ENCODE measurements at regions not wholly inside any gene's neighbourhood (a gene's known extent, or its start where the extent isn't known, plus 50 kb on each side); places are given as distances from the start of the nearest gene placed in this dataset.
"Not testable (repeated sequence)": the region's sequence is repeated elsewhere in the genome, so short reads cannot be mapped to it uniquely, and the experiment has no call there.

DNA sequence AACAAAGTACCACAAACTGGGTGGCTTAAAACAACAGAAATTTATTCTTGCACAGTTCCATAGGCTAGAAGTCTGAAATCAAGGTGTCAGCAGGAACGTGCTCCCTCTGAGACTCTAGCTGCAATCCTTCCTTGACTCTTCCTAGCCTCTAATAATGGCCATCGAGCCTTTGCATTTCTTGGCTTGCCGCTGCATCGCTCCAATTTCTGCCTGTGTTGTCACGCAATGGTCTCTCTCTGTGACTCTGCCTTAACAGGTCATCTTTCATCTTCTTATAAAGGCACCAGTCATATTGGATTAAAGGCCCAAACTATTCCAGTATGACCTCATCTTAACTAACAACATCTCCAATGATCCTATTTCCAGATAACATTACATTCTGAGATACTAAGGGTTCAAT, 61.0 kb upstream of the FNDC3B start:
- H3K36me3 ChIP-seq (replicated peaks) = no peaks in the 10 kb centered on the region
- no peaks in the 10 kb centered on the region for H3K9me3 ChIP-seq
- in situ Hi-C loops (cut with MboI; ENCODE audit: low sequenced_read_pairs) = no loop called here
- H3K4me3 ChIP-seq = no peak overlapping the region
- no peaks in the 10 kb centered on the region for H3K4me1 ChIP-seq
- H3K27me3 ChIP-seq (ENCODE audit: low read depth) = peaks cover 2% of the 10 kb centered on the region; the same call in 1 of the 2 replicates
- DNase-seq (ENCODE audit: low spot score in 2 of 2) = no peak

DNA sequence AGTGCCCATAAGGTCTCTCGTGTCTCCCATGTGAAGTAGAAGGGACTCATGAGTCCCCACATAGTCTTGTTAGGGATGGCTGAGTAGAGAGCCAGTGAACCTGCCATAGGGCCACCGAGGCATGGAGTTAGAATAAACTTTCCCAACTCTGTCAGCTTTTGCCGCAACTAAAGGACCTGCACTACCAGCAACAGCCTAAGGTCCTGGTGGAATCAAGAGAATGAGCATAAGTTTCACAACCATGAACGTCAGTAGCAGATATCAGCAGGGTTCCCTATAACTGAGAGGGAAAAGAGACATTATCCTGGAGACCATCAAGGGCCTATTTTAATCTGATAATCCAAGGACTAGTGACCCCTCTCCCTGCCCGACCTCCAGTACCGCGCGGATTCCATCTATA, 60.3 kb upstream of the FNDC3B start:
- H3K4me1 ChIP-seq = no peaks in the 10 kb centered on the region
- DNase-seq (ENCODE audit: low spot score in 2 of 2) = no peak
- H3K27me3 ChIP-seq (ENCODE audit: low read depth) = peaks cover 2% of the 10 kb centered on the region; the same call in 1 of the 2 replicates
- in situ Hi-C loops (cut with MboI; ENCODE audit: low sequenced_read_pairs) = no loop called here
- no peaks in the 10 kb centered on the region for H3K9me3 ChIP-seq
- no peak overlapping the region for H3K4me3 ChIP-seq
- no peaks in the 10 kb centered on the region for H3K36me3 ChIP-seq (replicated peaks)

DNA sequence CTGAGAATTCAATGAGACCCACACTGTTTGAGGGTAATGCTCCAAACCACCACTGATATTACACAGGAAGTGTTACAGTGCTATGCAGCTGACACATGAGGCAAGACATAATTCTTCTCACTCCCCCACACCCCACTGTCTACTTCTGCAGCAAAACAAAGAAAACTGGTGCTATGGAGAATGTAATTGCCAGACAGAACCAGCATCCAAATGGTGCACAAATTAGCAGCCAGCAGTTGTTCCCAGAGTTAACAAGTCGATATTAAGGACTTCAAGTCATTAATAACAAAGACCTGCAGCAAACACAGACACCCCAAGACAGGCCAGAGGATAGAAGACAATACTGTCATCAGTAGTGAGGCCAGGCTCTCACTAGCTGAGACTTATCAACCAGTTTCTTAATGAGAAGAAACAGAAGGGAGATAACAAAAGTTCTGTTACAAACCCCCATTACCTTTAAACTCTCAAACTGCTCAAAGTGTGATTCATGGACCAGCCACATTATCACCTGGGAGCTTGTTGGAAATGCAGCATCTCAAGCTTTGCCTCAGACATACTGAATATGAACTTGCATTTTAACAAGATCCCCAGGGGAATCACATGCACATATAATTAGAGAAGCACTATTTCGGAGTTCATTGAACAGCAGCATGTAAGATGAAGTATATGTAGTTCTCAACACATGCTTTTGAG, 58.7 kb upstream of the FNDC3B start:
- Histone ChIP-seq H3K36me3 (replicated peaks) (no peaks in the 10 kb centered on the region), H3K27me3 (ENCODE audit: low read depth) (peaks cover 2% of the 10 kb centered on the region; the same call in 1 of the 2 replicates), H3K4me1 (no peaks in the 10 kb centered on the region), H3K4me3 (no peak overlapping the region), H3K9me3 (no peaks in the 10 kb centered on the region)
- in situ Hi-C loops (cut with MboI; ENCODE audit: low sequenced_read_pairs) = no loop called here
- no peak for DNase-seq (ENCODE audit: low spot score in 2 of 2)

DNA sequence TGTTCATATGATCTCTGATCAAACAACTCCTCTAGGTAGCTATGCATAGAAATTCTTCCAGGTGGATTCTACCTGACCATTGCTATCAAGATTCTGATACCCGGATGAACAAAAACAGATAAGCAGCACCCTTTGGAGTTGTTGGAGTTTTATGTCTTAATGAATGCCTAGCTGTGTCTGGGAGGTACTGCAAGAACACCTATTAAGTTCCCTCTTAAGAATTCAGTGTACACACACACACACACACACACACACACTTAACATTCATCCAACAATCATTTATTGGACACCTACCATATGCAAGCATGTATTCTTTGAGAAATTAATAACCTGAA, 58.1 kb upstream of the FNDC3B start:
- Histone ChIP-seq H3K4me3 (no peak overlapping the region), H3K36me3 (replicated peaks) (no peaks in the 10 kb centered on the region), H3K4me1 (no peaks in the 10 kb centered on the region), H3K27me3 (ENCODE audit: low read depth) (peaks cover 2% of the 10 kb centered on the region; the same call in 1 of the 2 replicates), H3K9me3 (no peaks in the 10 kb centered on the region)
- in situ Hi-C loops (cut with MboI; ENCODE audit: low sequenced_read_pairs) = no loop called here
- DNase-seq (ENCODE audit: low spot score in 2 of 2) = no peak

DNA sequence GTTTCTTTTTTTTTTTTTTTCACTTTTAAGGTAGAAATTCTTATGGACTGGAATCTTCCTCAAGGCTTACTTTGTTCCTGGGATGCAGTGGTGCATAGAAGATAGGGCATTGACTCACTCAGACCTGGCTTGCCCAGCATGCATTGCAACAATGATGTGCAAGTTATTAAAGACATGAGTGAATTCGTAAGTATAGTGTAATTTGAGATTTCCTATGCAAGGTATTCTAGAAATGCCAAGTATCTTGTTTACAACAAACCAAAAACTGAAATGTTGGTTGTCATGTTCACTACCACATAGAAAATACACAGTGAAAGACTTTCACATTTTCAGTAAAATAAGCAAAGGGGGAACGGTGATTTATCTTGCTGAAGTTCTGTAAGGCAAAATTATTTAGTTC, 56.5 kb upstream of the FNDC3B start:
- no peak for DNase-seq (ENCODE audit: low spot score in 2 of 2)
- Histone ChIP-seq H3K4me3 (no peak overlapping the region), H3K27me3 (ENCODE audit: low read depth) (peaks cover 7% of the 10 kb centered on the region), H3K36me3 (replicated peaks) (no peaks in the 10 kb centered on the region), H3K4me1 (no peaks in the 10 kb centered on the region), H3K9me3 (no peaks in the 10 kb centered on the region)
- in situ Hi-C loops (cut with MboI; ENCODE audit: low sequenced_read_pairs) = no loop called here

DNA sequence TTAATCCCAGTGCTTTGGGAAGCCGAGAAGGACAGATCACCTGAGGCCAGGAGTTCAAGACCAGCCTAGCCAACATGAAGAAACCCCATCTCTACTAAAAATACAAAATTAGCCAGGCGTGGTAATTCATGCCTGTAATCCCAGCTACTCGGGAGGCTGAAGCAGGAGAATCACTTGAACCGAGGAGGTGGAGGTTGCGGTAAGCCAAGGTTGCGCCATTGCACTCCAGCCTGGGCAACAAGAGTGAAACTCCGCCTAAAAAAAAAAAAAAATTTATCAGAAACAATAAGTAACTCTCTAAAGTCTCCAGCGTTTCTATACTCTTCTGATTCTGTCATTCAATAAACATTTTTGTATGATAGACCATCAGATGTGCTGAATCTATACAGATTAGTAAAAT, 55.7 kb upstream of the FNDC3B start:
- H3K4me3 ChIP-seq; DNase-seq (ENCODE audit: low spot score in 2 of 2); H3K4me1 ChIP-seq; H3K9me3 ChIP-seq; in situ Hi-C loops (cut with MboI; ENCODE audit: low sequenced_read_pairs); H3K36me3 ChIP-seq (replicated peaks); H3K27me3 ChIP-seq (ENCODE audit: low read depth): not testable (repeated sequence)

DNA sequence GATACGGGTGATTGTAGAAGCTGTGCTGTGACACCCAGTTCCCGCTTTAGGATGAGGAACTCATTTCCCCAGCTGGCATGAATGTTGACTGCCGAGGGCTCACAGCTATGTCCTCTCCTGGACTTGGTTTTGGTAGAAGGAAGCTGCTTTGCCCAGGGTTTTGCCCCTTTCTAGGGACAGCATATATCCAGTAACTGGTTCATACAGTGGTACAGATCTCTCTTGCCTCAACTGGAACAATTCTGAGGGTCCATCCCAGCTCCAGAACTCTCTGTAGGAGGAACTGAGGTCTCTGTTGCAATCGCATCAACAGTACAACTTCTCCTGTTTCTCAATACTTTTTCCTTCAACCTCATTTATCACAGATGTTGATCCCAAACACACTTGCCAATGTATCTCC, 54.5 kb upstream of the FNDC3B start:
- Histone ChIP-seq H3K27me3 (ENCODE audit: low read depth) (peaks cover 7% of the 10 kb centered on the region), H3K4me1 (no peaks in the 10 kb centered on the region), H3K9me3 (no peaks in the 10 kb centered on the region), H3K4me3 (no peak overlapping the region), H3K36me3 (replicated peaks) (no peaks in the 10 kb centered on the region)
- in situ Hi-C loops (cut with MboI; ENCODE audit: low sequenced_read_pairs) = no loop called here
- no peak for DNase-seq (ENCODE audit: low spot score in 2 of 2)

DNA sequence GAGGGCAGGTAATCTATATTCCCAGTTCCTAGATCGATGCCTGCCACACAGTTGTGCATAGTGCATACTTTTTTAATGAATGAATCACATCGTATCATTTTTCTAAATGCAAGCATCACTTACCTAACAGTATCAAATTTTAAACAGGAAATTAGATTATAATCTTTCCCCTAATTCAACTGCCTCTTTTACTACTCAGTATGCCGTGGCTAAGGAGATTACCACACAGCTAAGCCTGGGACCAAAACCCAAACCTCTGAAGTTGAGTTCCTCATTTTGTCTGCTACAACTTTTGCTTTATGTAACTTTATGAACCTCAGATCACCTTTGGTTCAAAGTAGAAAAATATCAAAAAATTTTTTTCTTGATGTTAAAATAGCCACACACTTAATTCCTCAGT, 53.2 kb upstream of the FNDC3B start:
- H3K9me3 ChIP-seq = no peaks in the 10 kb centered on the region
- H3K36me3 ChIP-seq (replicated peaks) = no peaks in the 10 kb centered on the region
- in situ Hi-C loops (cut with MboI; ENCODE audit: low sequenced_read_pairs) = no loop called here
- no peak overlapping the region for H3K4me3 ChIP-seq
- no peak for DNase-seq (ENCODE audit: low spot score in 2 of 2)
- no peaks in the 10 kb centered on the region for H3K4me1 ChIP-seq
- peaks cover 7% of the 10 kb centered on the region for H3K27me3 ChIP-seq (ENCODE audit: low read depth)

DNA sequence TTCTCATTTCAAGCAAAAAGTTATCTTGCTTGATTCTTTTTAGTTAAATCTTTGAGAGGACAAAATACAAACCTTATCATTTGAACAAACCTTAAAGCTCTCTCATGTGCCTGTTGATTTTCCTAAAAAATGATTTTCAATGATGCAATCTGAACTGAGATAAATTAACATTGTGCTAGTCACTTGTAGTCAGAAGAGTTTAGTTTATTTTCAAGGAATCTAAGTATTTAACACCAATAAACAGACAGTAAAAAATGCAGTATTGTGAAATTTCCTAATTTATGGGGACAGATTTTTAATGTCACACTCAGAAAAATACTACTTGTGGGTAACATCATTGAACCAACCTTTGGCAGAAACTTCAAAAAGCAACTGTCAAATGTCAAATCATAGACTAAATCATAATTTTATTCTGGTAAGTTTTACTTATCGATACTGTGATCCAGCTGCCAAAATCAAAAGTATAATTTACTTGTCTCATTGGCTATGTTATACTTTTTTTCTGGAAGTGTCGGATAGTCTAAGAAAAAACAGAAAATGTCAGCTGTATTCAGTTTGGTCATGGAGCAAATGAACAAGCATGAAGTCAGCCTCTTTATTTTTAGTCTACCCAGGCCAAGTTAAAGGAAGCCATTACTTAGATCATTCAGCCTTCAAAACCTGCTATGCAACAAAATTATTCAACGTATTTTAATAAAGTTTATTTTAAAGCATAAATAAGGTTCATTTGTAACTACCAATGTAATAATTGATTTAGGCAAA, 52.4 kb upstream of the FNDC3B start:
- Histone ChIP-seq H3K4me3 (no peak overlapping the region), H3K27me3 (ENCODE audit: low read depth) (peaks cover 6% of the 10 kb centered on the region), H3K9me3 (no peaks in the 10 kb centered on the region), H3K4me1 (no peaks in the 10 kb centered on the region), H3K36me3 (replicated peaks) (no peaks in the 10 kb centered on the region)
- in situ Hi-C loops (cut with MboI; ENCODE audit: low sequenced_read_pairs) = no loop called here
- DNase-seq (ENCODE audit: low spot score in 2 of 2) = no peak

All from HAP-1 (cell line).